Nephron progenitor cell (in vitro differentiated cells): ENCODE measurements at regions not wholly inside any gene's neighbourhood (a gene's known extent, or its start where the extent isn't known, plus 50 kb on each side); places are given as distances from the start of the nearest gene placed in this dataset.

Experiments
- DNase-seq: peaks from one replicate; pipeline ENCODE4 v3.0.0; 2021
- H3K27ac Mint-ChIP-seq: 2 replicates; pipeline ENCODE4 v1.8.0; 2021; ENCODE audit warnings: mild to moderate bottlenecking, moderate library complexity, mixed read lengths
- H3K27me3 Mint-ChIP-seq: 2 replicates; pipeline ENCODE4 v1.8.0; 2021; ENCODE audit warnings: mild to moderate bottlenecking, low read depth, mixed read lengths; ENCODE audit not compliant: poor library complexity
- H3K36me3 Mint-ChIP-seq: 2 replicates; pipeline ENCODE4 v1.8.0; 2021; ENCODE audit warnings: low read depth, mixed read lengths
- H3K4me1 Mint-ChIP-seq: 2 replicates; pipeline ENCODE4 v1.8.0; 2021; ENCODE audit warnings: mixed read lengths
- H3K4me3 Mint-ChIP-seq: 2 replicates; pipeline ENCODE4 v1.8.0; 2021; ENCODE audit warnings: mild to moderate bottlenecking, moderate library complexity, mixed read lengths
- H3K9me3 Mint-ChIP-seq: 2 replicates; pipeline ENCODE4 v1.8.0; 2021; ENCODE audit warnings: mild to moderate bottlenecking, moderate library complexity, mixed read lengths
- TF ChIP-seq, protein P1 (sequence below): fragments of 200-600 bp; sonication (generic); IDR thresholded peaks from 2 replicates; pipeline ENCODE4 v1.5.0; 2021; ENCODE audit warnings: antibody characterized with exemption

- peaks cover 37% of the 10 kb centered on the region for H3K9me3 Mint-ChIP-seq
- TF ChIP-seq, protein P1, sequence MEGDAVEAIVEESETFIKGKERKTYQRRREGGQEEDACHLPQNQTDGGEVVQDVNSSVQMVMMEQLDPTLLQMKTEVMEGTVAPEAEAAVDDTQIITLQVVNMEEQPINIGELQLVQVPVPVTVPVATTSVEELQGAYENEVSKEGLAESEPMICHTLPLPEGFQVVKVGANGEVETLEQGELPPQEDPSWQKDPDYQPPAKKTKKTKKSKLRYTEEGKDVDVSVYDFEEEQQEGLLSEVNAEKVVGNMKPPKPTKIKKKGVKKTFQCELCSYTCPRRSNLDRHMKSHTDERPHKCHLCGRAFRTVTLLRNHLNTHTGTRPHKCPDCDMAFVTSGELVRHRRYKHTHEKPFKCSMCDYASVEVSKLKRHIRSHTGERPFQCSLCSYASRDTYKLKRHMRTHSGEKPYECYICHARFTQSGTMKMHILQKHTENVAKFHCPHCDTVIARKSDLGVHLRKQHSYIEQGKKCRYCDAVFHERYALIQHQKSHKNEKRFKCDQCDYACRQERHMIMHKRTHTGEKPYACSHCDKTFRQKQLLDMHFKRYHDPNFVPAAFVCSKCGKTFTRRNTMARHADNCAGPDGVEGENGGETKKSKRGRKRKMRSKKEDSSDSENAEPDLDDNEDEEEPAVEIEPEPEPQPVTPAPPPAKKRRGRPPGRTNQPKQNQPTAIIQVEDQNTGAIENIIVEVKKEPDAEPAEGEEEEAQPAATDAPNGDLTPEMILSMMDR = no peak
- no peak overlapping the region for H3K4me3 Mint-ChIP-seq
- H3K27ac Mint-ChIP-seq = peak overlapping the region; percentile 43
- H3K4me1 Mint-ChIP-seq = peaks cover 64% of the 10 kb centered on the region
- no peak for DNase-seq
- peaks cover 11% of the 10 kb centered on the region for H3K36me3 Mint-ChIP-seq
- H3K27me3 Mint-ChIP-seq = no peaks in the 10 kb centered on the region
These were observed 54.5 kb upstream of the AFF3 start for GRCh38 chr2:100196786-100197494.

DNA sequence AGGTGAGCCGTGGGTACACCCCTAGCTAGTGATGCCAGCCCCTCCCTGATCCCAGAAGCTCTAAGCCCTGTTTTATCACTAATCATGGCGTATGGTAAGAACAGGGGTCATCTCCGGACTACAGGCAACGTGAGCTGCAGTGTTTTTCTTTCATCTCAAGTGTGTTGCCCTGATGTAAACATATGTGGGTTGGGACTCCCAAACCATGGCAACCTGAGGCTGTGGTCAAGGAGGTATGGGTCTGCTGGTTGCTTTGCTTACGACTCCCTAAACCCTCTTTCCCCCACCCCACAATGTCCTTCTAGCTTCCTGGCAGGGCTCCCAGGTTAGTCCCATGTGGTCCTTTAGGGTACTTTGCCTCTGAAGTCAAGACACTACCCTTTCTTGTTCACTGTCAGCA lies 53.6 kb upstream of the AFF3 start:
- no peak for DNase-seq
- peaks cover 41% of the 10 kb centered on the region for H3K9me3 Mint-ChIP-seq
- H3K36me3 Mint-ChIP-seq = peaks cover 15% of the 10 kb centered on the region
- H3K4me3 Mint-ChIP-seq = no peak overlapping the region
- peaks cover 64% of the 10 kb centered on the region for H3K4me1 Mint-ChIP-seq
- no peaks in the 10 kb centered on the region for H3K27me3 Mint-ChIP-seq
- TF ChIP-seq, protein P1 = no peak
- no peak overlapping the region for H3K27ac Mint-ChIP-seq

DNA sequence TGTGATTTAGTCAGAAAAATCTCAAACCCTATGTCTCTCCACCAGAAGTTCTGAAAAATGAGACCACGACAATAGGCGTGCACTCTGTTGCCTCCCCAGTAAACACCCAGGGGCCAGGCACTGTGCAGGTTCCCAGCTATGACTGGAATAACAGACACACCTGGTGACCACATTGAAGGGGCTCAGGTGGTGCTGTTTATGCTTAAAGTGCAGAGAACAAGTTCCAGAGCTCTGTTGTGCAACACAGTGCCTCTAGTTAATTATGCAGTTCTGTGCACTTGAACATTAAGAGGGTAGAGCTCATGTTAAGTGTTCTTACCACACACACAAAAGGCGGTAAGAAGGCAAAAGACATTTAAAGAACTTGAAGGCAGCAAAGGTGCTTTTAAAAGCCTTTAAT lies 52.6 kb upstream of the AFF3 start:
- Mint-ChIP-seq H3K27ac (no peak overlapping the region), H3K4me3 (no peak overlapping the region), H3K9me3 (peaks cover 38% of the 10 kb centered on the region), H3K27me3 (no peaks in the 10 kb centered on the region), H3K36me3 (peaks cover 15% of the 10 kb centered on the region), H3K4me1 (peaks cover 65% of the 10 kb centered on the region)
- DNase-seq = no peak
- TF ChIP-seq, protein P1 = no peak

- Mint-ChIP-seq H3K4me3 (no peak overlapping the region), H3K27me3 (peaks cover 6% of the 10 kb centered on the region), H3K36me3 (peaks cover 15% of the 10 kb centered on the region), H3K4me1 (peaks cover 61% of the 10 kb centered on the region), H3K27ac (no peak overlapping the region), H3K9me3 (peaks cover 37% of the 10 kb centered on the region)
- TF ChIP-seq, protein P1 = no peak
- DNase-seq = no peak
These were observed 50.9 kb upstream of the AFF3 start for GRCh38 chr2:100193291-100193710.

- Mint-ChIP-seq H3K27ac (no peak overlapping the region), H3K36me3 (peaks cover 15% of the 10 kb centered on the region), H3K9me3 (peaks cover 37% of the 10 kb centered on the region), H3K4me1 (peaks cover 56% of the 10 kb centered on the region), H3K27me3 (peaks cover 6% of the 10 kb centered on the region), H3K4me3 (no peak overlapping the region)
- DNase-seq = no peak
- TF ChIP-seq, protein P1 = no peak
These were observed 50.4 kb upstream of the AFF3 start for GRCh38 chr2:100192825-100193224.

GRCh38 chr2:100192300-100192699 lies 49.9 kb upstream of the AFF3 start:
- no peak overlapping the region for H3K4me3 Mint-ChIP-seq
- no peak overlapping the region for H3K27ac Mint-ChIP-seq
- TF ChIP-seq, protein P1 = no peak
- no peak for DNase-seq
- peaks cover 6% of the 10 kb centered on the region for H3K27me3 Mint-ChIP-seq
- H3K36me3 Mint-ChIP-seq = peaks cover 15% of the 10 kb centered on the region
- H3K9me3 Mint-ChIP-seq = peaks cover 37% of the 10 kb centered on the region
- peaks cover 51% of the 10 kb centered on the region for H3K4me1 Mint-ChIP-seq
